ENCODE measurements at regions not wholly inside any gene's neighbourhood (a gene's known extent, or its start where the extent isn't known, plus 50 kb on each side); places are given as distances from the start of the nearest gene placed in this dataset.

DNA sequence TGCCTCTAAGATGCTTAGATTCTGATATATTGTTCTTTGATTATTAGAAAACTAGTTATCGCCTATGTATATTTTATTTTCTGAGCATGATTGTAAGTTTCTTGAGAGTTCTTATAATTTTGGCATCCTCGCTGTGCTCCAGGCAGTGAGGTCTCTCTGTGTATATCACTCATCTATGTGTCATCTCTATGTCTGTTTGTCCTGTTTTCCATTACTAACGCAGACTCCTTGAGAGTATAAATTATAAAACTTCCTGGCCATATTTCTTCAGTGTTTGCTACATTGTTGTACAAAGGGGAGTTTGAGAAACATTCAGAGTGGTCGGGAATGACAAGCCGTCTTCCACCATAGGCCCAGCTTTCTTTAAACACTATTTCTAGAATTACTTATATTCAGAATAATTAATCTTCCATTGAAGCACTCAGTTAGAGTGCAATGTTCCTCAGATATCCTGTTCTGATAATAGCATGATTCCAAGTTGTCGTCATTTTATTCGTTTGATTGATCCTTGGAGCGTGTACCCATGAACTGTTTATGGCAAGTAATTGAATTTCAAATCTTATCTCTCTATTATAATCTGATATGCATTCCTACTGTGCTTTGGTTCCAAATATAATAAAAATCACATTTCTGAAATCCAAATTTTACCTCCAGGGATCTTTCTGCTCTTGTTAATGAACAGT lies 206.6 kb downstream of the BAMBI start:
- 78% methylated on average over 8 of the region's 8 CpGs for WGBS (ENCODE audit: insufficient coverage, low coverage, missing lambda C conversion rate)
- intact Hi-C loops (cut with micrococcal nuclease): no loop called here
- FAIRE-seq: no peak
- H3K4me3 ChIP-seq: no peak overlapping the region
- in situ Hi-C loops (cut with MboI): no loop called here
- no peak for DNase-seq (ENCODE audit: extremely low read depth in 1 of 4, low spot score in 3 of 4)
- H4K20me1 ChIP-seq (replicated peaks; ENCODE audit: control insufficient read depth, insufficient read depth, low read length): no peaks in the 10 kb centered on the region
- H3K27ac ChIP-seq (ENCODE audit: extremely low read depth, low read depth, low read length): no peak overlapping the region
- no peak overlapping the region for H3K9ac ChIP-seq (ENCODE audit: insufficient read depth in 1 of 2, low read depth in 2 of 2, low read length in 2 of 2)
- no peaks in the 10 kb centered on the region for H3K36me3 ChIP-seq (ENCODE audit: control insufficient read depth, insufficient read depth, low read length)
- H3K9me1 ChIP-seq (ENCODE audit: control insufficient read depth, insufficient read depth, low read length): no peaks in the 10 kb centered on the region
- no peak overlapping the region for H3K4me2 ChIP-seq (ENCODE audit: insufficient read depth, low read length)
- H3K9me3 ChIP-seq (replicated peaks; ENCODE audit: control insufficient read depth, insufficient read depth, low read depth, low read length): no peaks in the 10 kb centered on the region
- no peaks in the 10 kb centered on the region for H3K27me3 ChIP-seq (ENCODE audit: control insufficient read depth in 2 of 2, insufficient read depth in 2 of 2, low read length in 2 of 2)
- ChIA-PET POLR2A (no interaction called here), CTCF (ENCODE audit: low intra/inter-chr PET ratio) (no interaction called here)
- BruUV-seq (replicated peaks): no TSS peak
- H3K4me1 ChIP-seq (replicated peaks in 1 of 2; ENCODE audit: control insufficient read depth in 2 of 2, insufficient read depth in 2 of 2, low read length in 2 of 2): no peaks in the 10 kb centered on the region
- H2AFZ ChIP-seq (ENCODE audit: low read depth, low read length): no peak overlapping the region
- no peak for ATAC-seq
- H3K79me2 ChIP-seq (ENCODE audit: control insufficient read depth, insufficient read depth, low read length): no peaks in the 10 kb centered on the region
- TF ChIP-seq POLR3A (IDR thresholded peaks at IDR 0.05; ENCODE audit: borderline replicate concordance, extremely low read depth, insufficient read depth, insufficient read length) (no peak), BDP1 (IDR thresholded peaks at IDR 0.05; ENCODE audit: insufficient read depth, insufficient read length) (no peak), MED1 (CRISPR knock-in tag; IDR thresholded peaks at IDR 0.05; ENCODE audit: borderline replicate concordance) (no peak), SRSF9 (IDR thresholded peaks at IDR 0.05; ENCODE audit: borderline replicate concordance, low read depth, low read length) (no peak)
- TF ChIP-seq, protein P1, sequence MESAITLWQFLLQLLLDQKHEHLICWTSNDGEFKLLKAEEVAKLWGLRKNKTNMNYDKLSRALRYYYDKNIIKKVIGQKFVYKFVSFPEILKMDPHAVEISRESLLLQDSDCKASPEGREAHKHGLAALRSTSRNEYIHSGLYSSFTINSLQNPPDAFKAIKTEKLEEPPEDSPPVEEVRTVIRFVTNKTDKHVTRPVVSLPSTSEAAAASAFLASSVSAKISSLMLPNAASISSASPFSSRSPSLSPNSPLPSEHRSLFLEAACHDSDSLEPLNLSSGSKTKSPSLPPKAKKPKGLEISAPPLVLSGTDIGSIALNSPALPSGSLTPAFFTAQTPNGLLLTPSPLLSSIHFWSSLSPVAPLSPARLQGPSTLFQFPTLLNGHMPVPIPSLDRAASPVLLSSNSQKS (CRISPR knock-in tag; IDR thresholded peaks at IDR 0.05): no peak
- TF ChIP-seq, protein P2, sequence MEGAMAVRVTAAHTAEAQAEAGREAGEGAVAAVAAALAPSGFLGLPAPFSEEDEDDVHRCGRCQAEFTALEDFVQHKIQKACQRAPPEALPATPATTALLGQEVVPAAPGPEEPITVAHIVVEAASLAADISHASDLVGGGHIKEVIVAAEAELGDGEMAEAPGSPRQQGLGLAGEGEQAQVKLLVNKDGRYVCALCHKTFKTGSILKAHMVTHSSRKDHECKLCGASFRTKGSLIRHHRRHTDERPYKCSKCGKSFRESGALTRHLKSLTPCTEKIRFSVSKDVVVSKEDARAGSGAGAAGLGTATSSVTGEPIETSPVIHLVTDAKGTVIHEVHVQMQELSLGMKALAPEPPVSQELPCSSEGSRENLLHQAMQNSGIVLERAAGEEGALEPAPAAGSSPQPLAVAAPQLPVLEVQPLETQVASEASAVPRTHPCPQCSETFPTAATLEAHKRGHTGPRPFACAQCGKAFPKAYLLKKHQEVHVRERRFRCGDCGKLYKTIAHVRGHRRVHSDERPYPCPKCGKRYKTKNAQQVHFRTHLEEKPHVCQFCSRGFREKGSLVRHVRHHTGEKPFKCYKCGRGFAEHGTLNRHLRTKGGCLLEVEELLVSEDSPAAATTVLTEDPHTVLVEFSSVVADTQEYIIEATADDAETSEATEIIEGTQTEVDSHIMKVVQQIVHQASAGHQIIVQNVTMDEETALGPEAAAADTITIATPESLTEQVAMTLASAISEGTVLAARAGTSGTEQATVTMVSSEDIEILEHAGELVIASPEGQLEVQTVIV (CRISPR knock-in tag; IDR thresholded peaks at IDR 0.05; ENCODE audit: borderline replicate concordance): no peak
- TF ChIP-seq, protein P3, sequence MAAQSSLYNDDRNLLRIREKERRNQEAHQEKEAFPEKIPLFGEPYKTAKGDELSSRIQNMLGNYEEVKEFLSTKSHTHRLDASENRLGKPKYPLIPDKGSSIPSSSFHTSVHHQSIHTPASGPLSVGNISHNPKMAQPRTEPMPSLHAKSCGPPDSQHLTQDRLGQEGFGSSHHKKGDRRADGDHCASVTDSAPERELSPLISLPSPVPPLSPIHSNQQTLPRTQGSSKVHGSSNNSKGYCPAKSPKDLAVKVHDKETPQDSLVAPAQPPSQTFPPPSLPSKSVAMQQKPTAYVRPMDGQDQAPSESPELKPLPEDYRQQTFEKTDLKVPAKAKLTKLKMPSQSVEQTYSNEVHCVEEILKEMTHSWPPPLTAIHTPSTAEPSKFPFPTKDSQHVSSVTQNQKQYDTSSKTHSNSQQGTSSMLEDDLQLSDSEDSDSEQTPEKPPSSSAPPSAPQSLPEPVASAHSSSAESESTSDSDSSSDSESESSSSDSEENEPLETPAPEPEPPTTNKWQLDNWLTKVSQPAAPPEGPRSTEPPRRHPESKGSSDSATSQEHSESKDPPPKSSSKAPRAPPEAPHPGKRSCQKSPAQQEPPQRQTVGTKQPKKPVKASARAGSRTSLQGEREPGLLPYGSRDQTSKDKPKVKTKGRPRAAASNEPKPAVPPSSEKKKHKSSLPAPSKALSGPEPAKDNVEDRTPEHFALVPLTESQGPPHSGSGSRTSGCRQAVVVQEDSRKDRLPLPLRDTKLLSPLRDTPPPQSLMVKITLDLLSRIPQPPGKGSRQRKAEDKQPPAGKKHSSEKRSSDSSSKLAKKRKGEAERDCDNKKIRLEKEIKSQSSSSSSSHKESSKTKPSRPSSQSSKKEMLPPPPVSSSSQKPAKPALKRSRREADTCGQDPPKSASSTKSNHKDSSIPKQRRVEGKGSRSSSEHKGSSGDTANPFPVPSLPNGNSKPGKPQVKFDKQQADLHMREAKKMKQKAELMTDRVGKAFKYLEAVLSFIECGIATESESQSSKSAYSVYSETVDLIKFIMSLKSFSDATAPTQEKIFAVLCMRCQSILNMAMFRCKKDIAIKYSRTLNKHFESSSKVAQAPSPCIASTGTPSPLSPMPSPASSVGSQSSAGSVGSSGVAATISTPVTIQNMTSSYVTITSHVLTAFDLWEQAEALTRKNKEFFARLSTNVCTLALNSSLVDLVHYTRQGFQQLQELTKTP (IDR thresholded peaks at IDR 0.05; ENCODE audit: low read depth in 1 of 2, partially characterized antibody in 2 of 2): no peak
- TF ChIP-seq, protein P4, sequence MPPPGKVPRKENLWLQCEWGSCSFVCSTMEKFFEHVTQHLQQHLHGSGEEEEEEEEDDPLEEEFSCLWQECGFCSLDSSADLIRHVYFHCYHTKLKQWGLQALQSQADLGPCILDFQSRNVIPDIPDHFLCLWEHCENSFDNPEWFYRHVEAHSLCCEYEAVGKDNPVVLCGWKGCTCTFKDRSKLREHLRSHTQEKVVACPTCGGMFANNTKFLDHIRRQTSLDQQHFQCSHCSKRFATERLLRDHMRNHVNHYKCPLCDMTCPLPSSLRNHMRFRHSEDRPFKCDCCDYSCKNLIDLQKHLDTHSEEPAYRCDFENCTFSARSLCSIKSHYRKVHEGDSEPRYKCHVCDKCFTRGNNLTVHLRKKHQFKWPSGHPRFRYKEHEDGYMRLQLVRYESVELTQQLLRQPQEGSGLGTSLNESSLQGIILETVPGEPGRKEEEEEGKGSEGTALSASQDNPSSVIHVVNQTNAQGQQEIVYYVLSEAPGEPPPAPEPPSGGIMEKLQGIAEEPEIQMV (tag; conservative IDR thresholded peaks at IDR 0.05; ENCODE audit: low read depth): no peak
- TF ChIP-seq, protein P5, sequence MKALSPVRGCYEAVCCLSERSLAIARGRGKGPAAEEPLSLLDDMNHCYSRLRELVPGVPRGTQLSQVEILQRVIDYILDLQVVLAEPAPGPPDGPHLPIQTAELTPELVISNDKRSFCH (CRISPR knock-in tag; IDR thresholded peaks at IDR 0.05): no peak
- TF ChIP-seq, protein P5 (tag; IDR thresholded peaks at IDR 0.05): no peak
